Non-pigmented ciliary epithelial cell (primary cell): ENCODE measurements at regions not wholly inside any gene's neighbourhood (a gene's known extent, or its start where the extent isn't known, plus 50 kb on each side); places are given as distances from the start of the nearest gene placed in this dataset.
"Not testable (repeated sequence)": the region's sequence is repeated elsewhere in the genome, so short reads cannot be mapped to it uniquely, and the experiment has no call there.

Experiments used
- DNase-seq: peaks from one replicate; pipeline ENCODE4 v3.0.0-alpha.2; 2010; ENCODE audit warnings: low read depth

- no peak for DNase-seq
These were observed 202.1 kb upstream of the SLC7A11 start for GRCh38 chr4:138444260-138444659.

DNA sequence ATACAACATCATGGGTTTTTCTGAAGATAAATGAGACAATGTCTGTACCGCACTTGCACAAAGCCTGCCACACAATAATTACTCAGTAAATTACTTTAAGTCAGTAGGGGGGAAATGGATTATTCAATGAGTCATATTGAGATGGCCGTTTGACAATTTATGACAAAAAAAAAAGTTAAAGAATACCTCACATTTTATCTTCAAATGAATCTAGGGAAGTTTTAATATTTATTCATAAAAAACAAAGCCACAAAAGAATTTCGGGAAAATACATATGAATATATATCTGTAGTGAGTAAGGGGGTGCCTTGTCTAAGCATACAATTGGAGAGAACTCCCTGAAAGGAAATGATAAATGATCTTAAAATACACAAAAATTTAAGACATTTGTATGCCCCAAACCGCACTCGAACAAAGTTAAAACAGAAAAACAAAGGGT, 197.0 kb upstream of the SLC7A11 start:
- no peak for DNase-seq

DNA sequence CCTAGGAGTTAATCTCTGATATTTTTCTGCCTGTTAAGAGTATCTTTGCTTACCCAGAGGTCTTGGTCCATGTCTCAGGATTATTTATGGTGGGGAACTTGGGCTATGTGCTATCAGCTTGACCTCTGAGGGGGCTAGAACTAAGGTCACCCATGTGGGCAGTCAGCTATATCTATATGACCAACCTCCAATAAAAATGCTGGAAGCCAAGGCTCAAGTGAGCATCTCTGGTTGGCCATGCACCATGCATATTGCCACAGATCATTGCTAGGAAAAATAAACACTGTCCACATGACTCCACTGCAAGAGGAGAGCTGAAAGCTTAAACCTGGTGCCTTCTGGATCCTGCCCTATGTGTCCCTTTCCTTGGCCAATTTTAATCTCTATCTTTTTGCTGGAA, 196.5 kb upstream of the SLC7A11 start:
- no peak for DNase-seq

DNA sequence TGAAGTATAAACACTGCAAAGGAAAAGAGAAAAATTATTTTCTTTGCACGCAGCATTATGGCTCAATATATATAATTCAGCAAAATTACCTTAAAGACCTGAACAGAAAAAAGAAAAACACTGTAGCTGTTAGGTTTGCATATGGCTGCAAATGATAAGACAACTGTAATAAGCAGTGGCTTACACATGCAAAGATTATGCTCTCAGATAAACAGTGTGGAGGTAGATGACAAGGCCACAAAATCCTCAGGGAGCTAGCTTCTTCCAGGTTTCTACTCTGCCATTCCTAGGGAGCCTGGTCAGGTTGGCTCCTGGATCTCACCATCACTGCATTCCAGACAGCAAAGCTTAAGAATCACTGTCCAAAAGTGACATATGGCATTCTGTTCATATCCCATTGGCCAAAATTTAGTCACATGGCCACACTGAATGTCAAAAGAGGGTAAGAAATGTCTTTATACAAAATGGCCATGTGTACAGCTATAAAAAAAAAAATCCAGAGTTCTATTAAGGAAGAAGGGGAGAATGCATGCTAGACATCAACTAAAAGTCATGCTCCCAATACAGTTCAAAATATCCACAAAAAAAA, 195.2 kb upstream of the SLC7A11 start:
- no peak for DNase-seq

DNA sequence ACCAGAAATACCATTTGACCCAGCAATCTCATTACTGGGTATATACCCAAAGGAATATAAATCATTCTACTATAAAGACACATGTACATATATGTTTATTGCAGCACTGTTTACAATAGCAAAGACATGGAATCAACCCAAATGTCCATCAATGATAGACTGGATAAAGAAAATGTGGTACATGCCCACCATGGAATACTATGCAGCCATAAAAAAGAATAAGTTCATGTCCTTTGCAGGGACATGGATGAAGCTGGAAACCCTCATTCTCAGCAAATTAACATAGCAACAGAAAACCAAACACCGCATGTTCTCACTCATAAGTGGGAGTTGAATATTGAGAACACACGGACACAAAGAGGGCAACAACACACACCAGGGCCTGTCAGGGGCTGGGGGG, 193.6 kb upstream of the SLC7A11 start:
- not testable (repeated sequence) for DNase-seq

GRCh38 chr4:138435046-138435445, 192.9 kb upstream of the SLC7A11 start:
- not testable (repeated sequence) for DNase-seq

DNA sequence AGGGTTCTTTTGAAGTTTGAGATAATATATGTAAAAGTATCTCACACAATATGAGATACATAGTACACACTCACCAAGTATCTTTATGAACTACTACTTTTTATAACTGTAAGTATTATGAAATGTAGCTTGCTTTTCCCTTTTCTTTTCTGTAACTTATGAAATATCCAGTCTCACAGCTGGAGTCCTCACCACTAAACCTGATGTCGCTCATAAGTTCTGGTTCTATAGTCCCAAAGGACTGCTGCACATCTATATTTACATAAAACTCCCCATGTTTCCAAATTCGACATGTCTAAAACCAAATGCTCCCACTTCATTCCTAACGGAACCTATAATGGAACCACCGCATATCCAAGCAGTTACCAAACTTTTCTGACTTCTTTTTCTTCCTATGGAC, 186.5 kb upstream of the SLC7A11 start:
- no peak for DNase-seq

DNA sequence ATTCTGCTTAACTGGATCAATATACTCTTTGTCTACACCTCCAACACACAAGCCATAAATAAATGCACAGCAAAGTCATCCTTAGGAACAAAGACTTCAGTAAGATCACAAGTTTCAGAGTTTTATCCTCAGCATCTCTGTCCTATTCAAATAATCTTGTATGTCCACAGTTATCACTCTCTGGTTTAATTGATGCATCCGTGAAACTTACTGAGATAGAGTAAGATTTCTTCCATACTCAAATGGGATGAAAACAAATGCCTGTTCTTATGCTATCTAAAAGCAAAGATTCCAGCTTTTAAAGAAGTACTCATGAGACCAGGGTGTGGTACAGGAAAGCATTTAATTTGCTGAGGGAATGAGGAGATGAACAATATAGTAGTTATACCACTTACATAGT, 184.6 kb upstream of the SLC7A11 start:
- no peak for DNase-seq

GRCh38 chr4:138420471-138420870, 178.3 kb upstream of the SLC7A11 start:
- no peak for DNase-seq

DNA sequence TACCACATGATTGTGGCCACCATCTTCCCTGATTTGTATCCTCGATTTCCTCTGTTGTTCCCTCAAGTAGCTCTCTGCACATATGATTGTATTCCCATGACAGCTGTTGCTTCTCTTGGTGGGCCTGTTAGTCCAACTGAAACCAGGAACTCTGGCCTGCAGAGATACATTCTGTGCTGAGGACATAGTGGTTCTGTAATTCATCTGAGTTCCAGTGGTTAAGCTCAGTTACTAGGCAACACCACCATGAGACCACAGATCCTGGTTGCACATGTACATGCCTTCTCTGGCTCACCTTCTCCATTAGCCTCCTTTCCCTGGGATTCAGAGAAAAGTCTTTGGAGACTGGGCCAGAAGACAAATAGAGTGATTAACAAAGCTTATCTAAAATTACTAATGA, 172.1 kb upstream of the SLC7A11 start:
- DNase-seq: no peak

DNA sequence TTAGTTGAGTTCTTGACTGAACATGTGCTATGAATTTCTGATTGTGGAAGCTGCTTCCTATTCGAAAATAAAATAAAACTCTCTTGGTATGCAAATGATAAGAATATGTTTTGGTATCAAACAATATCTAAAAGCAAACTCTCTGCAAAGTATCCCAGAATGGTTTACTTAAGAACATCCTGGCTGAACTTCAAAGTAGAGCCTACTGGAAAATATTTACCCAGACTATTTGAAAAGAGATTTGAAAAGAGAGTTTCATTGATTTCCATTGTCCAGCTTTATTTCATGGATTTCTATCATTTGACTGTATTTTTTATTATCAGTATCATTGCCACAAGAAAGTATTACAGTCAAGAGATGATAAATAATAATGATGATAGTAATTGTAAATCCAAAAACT, 171.1 kb upstream of the SLC7A11 start:
- DNase-seq: no peak

GRCh38 chr4:138412847-138413246, 170.7 kb upstream of the SLC7A11 start:
- DNase-seq: no peak

DNA sequence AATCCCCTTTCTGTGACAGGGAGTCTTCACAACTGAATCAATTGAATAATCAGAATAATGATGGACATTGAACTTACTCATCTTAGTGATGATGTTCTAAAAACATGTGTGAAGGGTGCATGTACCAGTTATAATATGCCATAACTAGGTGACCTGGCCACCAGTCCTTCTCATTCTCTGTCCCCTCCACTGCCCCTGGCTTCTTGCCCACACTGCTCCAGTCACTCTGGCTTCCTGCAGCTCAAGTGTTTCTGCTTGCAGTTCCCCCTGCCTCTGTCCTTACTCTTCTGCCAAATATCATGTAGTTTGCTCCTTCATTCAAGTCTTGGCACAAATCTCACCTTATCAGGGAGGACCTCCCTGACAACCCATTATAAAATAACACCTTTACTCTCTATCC, 168.1 kb upstream of the SLC7A11 start:
- DNase-seq: no peak

DNA sequence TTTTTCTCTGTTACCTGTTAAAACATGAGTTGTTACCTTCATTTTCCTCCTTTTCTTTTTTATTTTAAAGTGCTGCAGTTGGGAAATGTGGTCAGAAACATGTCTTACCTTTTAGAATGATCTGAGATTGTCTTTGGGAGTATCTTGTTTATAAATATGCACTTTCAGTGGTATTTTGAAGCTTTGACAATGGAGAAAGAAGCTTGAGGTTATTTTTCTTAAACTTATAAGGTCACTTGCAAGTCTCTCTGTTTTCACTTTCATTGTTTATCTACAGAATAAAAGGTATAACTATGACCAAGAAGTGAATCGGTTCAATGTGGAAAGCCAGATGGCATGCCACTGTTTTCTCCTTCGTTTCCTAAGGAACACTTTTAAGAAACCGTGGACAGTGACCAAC, 167.5 kb upstream of the SLC7A11 start:
- DNase-seq: no peak

DNA sequence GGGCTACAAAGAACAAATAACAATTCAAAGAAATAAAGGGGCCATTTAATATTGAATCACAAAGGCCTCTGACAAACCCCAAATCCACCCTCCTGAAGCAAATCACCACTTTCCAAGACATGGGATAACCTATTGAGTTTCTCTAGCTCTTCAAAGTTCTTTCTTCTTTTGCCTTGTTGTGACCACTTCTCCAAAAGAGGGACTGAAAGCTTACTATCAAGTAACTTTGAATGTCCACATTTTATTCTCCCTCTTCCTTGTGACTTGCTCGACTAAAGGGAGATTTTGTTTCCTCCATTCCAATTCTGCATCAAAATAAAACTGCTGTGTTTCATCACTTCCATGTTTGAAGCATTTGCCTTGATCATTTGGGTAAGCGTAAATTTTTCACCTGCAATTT, 166.6 kb upstream of the SLC7A11 start:
- no peak for DNase-seq

GRCh38 chr4:138407329-138407728, 165.2 kb upstream of the SLC7A11 start:
- DNase-seq: no peak

DNA sequence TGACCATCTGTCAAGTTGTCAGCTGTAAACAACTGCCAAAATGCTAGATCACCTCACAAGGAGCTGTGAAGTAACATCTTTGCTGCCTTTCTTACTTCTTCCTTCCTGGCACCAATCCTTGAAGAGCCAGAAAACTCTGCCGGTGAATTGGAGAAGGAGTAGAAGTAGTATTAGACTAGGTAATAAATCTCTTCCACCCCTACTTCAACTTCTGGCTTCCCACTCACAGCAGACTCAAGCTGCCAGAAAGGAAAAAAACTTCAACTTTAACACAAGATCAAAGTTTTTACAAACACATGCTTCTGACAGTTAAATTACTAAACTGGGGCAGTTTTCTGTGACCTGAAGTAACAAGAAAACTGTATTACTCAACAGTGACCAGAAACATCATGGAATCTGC, 164.7 kb upstream of the SLC7A11 start:
- DNase-seq: no peak

- DNase-seq: no peak
These were observed 163.9 kb upstream of the SLC7A11 start for GRCh38 chr4:138405934-138406567.

DNA sequence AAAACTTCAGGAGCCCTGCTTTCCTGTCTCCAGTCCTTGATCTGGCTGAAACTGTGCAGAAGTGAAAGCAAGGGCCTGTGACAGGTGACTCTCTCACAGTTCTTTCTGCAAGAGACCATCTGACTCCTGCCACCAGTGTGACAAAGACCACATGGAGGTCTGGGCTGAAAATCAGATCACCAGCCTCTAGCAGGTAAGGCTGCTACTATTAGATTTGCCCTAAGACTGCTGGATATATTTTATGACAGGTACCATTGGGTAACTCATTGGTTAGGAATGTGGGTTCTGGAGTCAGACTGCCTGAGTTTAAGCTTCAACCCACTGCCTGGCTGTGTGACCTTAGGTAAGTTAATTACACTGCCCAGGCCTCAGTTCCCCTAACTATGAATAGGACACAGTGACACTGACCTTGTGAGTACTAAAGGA, 163.3 kb upstream of the SLC7A11 start:
- no peak for DNase-seq

DNA sequence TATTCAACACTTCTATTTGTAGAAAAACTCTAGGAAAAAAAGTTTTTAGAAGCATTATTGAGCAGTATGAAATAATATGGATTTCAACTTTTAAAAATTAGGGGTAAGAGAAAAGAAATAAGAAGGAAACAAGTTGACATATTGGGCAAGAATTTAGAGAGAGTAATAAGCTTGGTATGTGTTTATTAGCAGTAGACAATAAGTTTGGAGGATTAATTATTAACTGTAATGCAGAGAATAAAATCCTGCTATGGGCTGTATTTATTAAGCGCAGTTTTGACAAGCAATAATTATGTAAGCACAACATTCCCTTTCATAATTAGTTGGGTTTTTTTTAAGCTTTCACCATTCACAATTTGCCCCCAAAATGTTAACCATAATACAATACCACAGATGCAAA, 162.7 kb upstream of the SLC7A11 start:
- DNase-seq: no peak

DNA sequence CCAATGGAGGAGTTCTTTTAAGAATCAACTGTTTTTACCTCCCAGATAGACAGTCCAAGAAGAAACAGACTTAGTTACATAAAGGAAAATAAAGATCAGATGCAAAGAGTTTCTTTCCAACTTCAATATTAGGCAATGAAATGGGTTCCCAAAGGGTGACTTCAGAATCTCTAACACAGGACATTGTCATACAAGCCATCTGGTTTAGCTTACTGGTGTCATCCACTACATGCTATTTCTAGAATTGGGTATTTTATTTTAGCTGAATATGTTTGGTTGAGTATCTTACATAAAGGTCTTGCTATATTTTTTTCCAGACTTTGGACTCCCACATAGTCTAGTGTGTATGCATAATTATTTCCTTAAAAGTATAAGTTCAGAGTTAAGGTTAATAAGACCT, 162.1 kb upstream of the SLC7A11 start:
- DNase-seq: no peak

DNA sequence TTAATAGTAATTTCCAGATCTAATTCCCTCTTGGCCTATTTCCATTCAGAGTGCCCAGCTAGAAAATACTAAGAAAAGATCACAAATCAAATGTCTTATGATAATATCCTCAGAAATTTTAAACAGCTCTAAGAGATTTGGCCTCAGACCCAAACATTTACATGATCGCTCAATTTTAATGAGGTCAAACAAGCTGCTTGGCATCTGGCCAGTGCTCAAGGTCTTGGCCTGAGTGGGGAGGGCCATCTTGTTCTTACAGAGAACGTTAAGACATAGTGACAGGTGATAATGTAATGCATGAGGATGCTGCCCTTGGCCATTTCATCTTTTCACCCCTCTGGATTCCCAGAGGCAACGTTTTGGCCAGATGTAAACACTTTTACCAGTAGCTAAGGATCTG, 159.2 kb upstream of the SLC7A11 start:
- DNase-seq: no peak

- DNase-seq: no peak
These were observed 158.4 kb upstream of the SLC7A11 start for GRCh38 chr4:138400543-138400942.

DNA sequence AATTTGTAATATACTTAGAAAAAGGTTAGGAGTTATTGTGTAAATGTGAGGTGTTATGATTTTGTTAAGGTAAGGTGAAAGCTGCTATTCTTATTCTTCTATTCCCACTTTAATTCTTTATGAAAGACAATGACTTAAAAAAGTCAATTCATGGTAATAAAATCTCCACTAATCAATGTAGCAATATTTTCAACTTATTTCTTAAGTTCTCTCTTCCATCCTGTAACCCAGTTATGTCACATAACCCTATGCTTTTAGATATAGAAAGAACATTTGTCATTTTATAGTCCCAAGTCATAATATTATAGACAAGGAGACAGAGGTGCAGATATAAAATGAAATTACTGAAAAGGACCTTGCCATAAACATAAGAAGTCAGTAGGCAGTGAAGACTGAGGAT, 157.9 kb upstream of the SLC7A11 start:
- DNase-seq: no peak
